ENCODE measurements at regions not wholly inside any gene's neighbourhood (a gene's known extent, or its start where the extent isn't known, plus 50 kb on each side); places are given as distances from the start of the nearest gene placed in this dataset.

DNA sequence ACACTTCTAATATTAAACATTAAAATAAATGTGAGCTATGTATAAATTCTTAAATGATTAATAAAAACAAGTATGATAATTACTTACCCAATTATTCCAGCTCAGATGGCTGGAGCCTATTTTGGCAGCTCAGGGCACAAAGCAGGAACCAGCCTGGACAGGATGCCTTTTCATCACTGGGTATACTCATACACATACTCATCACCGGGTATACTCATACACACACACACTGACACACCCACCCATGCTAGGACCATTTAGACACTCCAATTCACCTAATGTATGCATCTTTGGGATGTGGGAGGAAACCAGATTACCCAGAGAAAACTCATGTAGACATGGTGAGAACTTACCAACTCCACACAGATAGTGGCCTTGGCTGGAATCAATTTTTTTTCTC lies 57.9 kb upstream of the CNOT2 start:
- TF ChIP-seq CTCF (IDR thresholded peaks at IDR 0.05) (no peak), POLR2A (IDR thresholded peaks at IDR 0.05) (no peak), POLR2AphosphoS5 (IDR thresholded peaks at IDR 0.05) (no peak)

Measured in breast epithelium (tissue), 3 donors.